ENCODE measurements at regions not wholly inside any gene's neighbourhood (a gene's known extent, or its start where the extent isn't known, plus 50 kb on each side); places are given as distances from the start of the nearest gene placed in this dataset.

- TF ChIP-seq CTCF (conservative IDR thresholded peaks at IDR 0.05; ENCODE audit: low read length) (no peak), EZH2phosphoT487 (IDR thresholded peaks at IDR 0.05; ENCODE audit: borderline replicate concordance, low read depth, low read length) (no peak)
Measured at GRCh38 chr4:95910749-95911148, 70.9 kb downstream of the PDHA2 start.

Measured in OCI-LY7 (cell line).